Vagina (tissue), 2 donors: ENCODE measurements at regions not wholly inside any gene's neighbourhood (a gene's known extent, or its start where the extent isn't known, plus 50 kb on each side); places are given as distances from the start of the nearest gene placed in this dataset.

Source experiments
- POLR2AphosphoS5 ChIP-seq, 2 donors: sonication (generic); formaldehyde crosslinking; IDR thresholded peaks; one replicate each; pipeline ENCODE4 v1.9.0; 2017; ENCODE audit warnings: antibody characterized with exemption in 2 of 2, mild to moderate bottlenecking in 2 of 2, low read depth in 1 of 2; ENCODE audit not compliant: insufficient read depth in 1 of 2
- TF ChIP-seq, protein P1 (sequence below), 3 experiments: fragments of 450-650 bp in 2 of 3; fragments of 200-600 bp in 1 of 3; sonication (generic) in 1 of 3; IDR thresholded peaks; one replicate each; pipeline ENCODE4 v1.5.1; 2017 to 2019; ENCODE audit warnings: antibody characterized with exemption in 3 of 3, mild to moderate bottlenecking in 2 of 3, moderate library complexity in 2 of 3

DNA sequence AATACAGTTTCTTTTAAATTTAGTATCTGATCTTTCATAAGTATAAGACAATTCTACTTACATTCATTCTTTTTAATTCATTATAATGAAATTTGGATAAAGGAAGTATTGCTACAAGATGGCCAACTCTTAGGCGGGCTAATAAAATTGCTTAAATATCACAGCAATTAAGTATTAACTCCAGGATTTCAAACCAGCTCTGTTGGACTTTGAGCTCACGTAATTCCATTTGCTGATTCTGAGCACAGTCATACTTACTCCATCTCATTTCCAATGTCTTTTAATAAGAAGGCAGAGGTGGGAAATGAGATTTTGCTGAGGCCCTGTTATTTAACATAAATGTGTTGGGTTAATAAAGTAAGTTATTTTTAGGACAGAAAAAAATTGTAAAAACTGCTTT, 748.1 kb downstream of the KCNA4 start:
- TF ChIP-seq, protein P1, sequence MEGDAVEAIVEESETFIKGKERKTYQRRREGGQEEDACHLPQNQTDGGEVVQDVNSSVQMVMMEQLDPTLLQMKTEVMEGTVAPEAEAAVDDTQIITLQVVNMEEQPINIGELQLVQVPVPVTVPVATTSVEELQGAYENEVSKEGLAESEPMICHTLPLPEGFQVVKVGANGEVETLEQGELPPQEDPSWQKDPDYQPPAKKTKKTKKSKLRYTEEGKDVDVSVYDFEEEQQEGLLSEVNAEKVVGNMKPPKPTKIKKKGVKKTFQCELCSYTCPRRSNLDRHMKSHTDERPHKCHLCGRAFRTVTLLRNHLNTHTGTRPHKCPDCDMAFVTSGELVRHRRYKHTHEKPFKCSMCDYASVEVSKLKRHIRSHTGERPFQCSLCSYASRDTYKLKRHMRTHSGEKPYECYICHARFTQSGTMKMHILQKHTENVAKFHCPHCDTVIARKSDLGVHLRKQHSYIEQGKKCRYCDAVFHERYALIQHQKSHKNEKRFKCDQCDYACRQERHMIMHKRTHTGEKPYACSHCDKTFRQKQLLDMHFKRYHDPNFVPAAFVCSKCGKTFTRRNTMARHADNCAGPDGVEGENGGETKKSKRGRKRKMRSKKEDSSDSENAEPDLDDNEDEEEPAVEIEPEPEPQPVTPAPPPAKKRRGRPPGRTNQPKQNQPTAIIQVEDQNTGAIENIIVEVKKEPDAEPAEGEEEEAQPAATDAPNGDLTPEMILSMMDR (IDR thresholded peaks at IDR 0.05) = no peak
- no peak for TF ChIP-seq POLR2AphosphoS5 (IDR thresholded peaks at IDR 0.05; ENCODE audit: insufficient read depth in 1 of 2, low read depth in 1 of 2)
